Lower leg skin (tissue), 4 donors: ENCODE measurements at regions not wholly inside any gene's neighbourhood (a gene's known extent, or its start where the extent isn't known, plus 50 kb on each side); places are given as distances from the start of the nearest gene placed in this dataset.

Experiments used
- DNase-seq, 2 donors: peaks; one replicate each; pipeline ENCODE4 v3.0.0-alpha.2; 2019; ENCODE audit warnings: low spot score in 2 of 2
- H3K4me3 ChIP-seq: fragments of 200-600 bp; sonication (generic); 2 replicates; pipeline ENCODE4 v1.5.1; 2017; ENCODE audit warnings: mild to moderate bottlenecking, low read depth; ENCODE audit not compliant: poor library complexity, severe bottlenecking
- POLR2A ChIP-seq, 2 donors: fragments of 450-650 bp; IDR thresholded peaks; one replicate each; pipeline ENCODE4 v1.6.1; 2016 to 2017; ENCODE audit warnings: antibody characterized with exemption in 2 of 2, mild to moderate bottlenecking in 1 of 2, moderate library complexity in 1 of 2
- WGBS, 2 donors: methylation state at CpG; one replicate each; pipeline ENCODE4 v1.1.5; 2018; 5-methylcytosine and 5-hydroxymethylcytosine counted together
- intact Hi-C: fragments of 100-400 bp; cut with DNase I; formaldehyde crosslinking; loops from one replicate; pipeline ENCODE4 v1.15.0; 2023; ENCODE audit warnings: low total_unique reads
- TF ChIP-seq, protein P1 (sequence below), 3 donors: fragments of 450-650 bp; IDR thresholded peaks; one replicate each; pipeline ENCODE4 v1.5.1; 2016; ENCODE audit warnings: antibody characterized with exemption in 3 of 3, mild to moderate bottlenecking in 3 of 3, moderate library complexity in 2 of 3

GRCh38 chr1:29383746-29384371 lies 147.5 kb downstream of the PTPRU start:
- H3K4me3 ChIP-seq, result no peak overlapping the region
- WGBS, 2 donors, result 28 to 32% methylated on average over 7 of the region's 7 CpGs
- TF ChIP-seq, protein P1, sequence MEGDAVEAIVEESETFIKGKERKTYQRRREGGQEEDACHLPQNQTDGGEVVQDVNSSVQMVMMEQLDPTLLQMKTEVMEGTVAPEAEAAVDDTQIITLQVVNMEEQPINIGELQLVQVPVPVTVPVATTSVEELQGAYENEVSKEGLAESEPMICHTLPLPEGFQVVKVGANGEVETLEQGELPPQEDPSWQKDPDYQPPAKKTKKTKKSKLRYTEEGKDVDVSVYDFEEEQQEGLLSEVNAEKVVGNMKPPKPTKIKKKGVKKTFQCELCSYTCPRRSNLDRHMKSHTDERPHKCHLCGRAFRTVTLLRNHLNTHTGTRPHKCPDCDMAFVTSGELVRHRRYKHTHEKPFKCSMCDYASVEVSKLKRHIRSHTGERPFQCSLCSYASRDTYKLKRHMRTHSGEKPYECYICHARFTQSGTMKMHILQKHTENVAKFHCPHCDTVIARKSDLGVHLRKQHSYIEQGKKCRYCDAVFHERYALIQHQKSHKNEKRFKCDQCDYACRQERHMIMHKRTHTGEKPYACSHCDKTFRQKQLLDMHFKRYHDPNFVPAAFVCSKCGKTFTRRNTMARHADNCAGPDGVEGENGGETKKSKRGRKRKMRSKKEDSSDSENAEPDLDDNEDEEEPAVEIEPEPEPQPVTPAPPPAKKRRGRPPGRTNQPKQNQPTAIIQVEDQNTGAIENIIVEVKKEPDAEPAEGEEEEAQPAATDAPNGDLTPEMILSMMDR (IDR thresholded peaks at IDR 0.05), result no peak
- no peak for TF ChIP-seq POLR2A (IDR thresholded peaks at IDR 0.05)
- intact Hi-C loops, result loop anchor here (10.0 kb wide), 1 partner anchor 939 kb away; no protein-coding TSS in a partner anchor
- no peak for DNase-seq

DNA sequence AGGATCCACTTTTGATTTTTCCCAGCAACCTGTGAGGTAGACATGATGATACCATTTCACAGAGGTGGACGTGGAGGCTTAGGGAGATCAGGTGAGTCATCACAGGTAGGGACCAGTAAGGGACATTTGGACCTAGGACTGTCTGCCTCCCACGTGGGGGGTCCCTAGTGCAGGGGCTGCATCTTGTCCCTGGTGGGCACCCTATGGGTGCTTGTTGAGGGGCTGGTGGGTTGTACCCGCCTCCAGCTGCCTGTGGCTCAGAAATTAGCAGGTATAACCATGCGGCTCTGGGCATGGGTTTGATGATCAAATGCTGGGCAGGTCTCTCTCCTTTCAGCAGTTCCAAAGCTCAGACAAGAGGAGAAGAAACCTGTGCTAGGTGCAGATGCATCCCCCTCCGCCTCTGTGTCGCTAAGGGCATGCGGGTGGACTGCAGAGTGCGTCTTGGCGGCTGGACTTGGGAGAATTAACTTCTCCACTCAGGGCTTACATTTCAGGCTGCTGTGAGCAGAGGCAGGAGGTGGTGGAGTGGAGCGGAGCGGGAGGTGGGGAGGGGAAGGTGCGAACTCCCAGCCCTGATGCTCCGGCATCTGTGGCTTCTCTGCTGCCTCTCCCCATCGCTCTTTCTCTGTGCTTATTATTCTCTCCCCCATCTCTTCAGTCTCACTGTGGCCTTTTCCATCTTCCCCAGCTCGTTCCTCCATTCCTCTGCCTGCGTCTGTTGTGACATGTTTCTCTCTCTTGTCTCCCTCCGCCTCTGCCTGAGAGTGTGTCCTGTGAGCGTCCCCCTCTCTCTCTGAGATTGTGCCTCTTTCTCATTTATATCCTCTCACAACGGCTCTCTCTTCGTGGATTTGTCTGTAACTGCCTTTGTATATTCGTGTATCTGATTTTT lies 146.8 kb downstream of the PTPRU start:
- TF ChIP-seq, protein P1 (IDR thresholded peaks at IDR 0.05), result no peak
- TF ChIP-seq POLR2A (IDR thresholded peaks at IDR 0.05), result no peak
- H3K4me3 ChIP-seq, result no peak overlapping the region
- intact Hi-C loops, result loop anchor here (10.0 kb wide), 1 partner anchor 938 kb away; no protein-coding TSS in a partner anchor
- WGBS, 2 donors, result 38 to 45% methylated on average over 20 to 21 of the region's 21 CpGs
- peak in 1 of 2 donors; percentile 71 for DNase-seq

DNA sequence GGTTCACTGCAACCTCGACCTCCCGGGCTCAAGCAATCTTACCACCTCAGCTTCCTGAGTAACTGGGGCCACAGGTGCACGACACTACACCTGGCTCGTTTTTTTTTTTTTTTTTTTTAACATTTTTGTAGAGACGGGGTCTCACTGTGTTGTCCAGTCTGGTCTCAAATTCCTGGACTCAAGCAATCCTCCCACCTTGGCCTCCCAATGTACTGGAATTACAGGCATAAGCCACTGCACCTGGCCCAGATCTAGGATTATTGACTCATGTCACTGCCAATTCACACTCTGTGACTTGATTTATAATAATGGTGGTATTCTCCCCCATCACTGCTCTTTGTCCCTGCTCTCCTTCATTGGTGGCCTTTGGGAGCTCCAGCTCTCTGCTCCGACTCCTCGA lies 145.1 kb downstream of the PTPRU start:
- intact Hi-C loops, result loop anchor here (10.0 kb wide), 1 partner anchor 937 kb away; no protein-coding TSS in a partner anchor
- WGBS, 2 donors, result 82 to 86% methylated on average over 7 of the region's 7 CpGs
- no peak for DNase-seq
- H3K4me3 ChIP-seq, result no peak overlapping the region
- TF ChIP-seq, protein P1 (IDR thresholded peaks at IDR 0.05), result no peak
- no peak for TF ChIP-seq POLR2A (IDR thresholded peaks at IDR 0.05)

GRCh38 chr1:29380532-29380931 lies 144.2 kb downstream of the PTPRU start:
- intact Hi-C loops, result loop anchor here (10.0 kb wide), 1 partner anchor 936 kb away; no protein-coding TSS in a partner anchor
- no peak overlapping the region for H3K4me3 ChIP-seq
- no peak for DNase-seq
- 39 to 56% methylated on average over 1 of the region's 1 CpG for WGBS, 2 donors
- TF ChIP-seq, protein P1 (IDR thresholded peaks at IDR 0.05), result no peak
- no peak for TF ChIP-seq POLR2A (IDR thresholded peaks at IDR 0.05)

GRCh38 chr1:29379443-29380073 lies 143.2 kb downstream of the PTPRU start:
- H3K4me3 ChIP-seq, result no peak overlapping the region
- no peak for DNase-seq
- intact Hi-C loops, result loop anchor here (10.0 kb wide), 1 partner anchor 935 kb away; no protein-coding TSS in a partner anchor
- WGBS, 2 donors, result 21% methylated on average over 7 of the region's 7 CpGs
- no peak for TF ChIP-seq POLR2A (IDR thresholded peaks at IDR 0.05)
- TF ChIP-seq, protein P1 (IDR thresholded peaks at IDR 0.05), result no peak
